Neuronal stem cell (in vitro differentiated cells): ENCODE measurements at regions not wholly inside any gene's neighbourhood (a gene's known extent, or its start where the extent isn't known, plus 50 kb on each side); places are given as distances from the start of the nearest gene placed in this dataset.

Source experiments
- DNase-seq: peaks from one replicate; pipeline ENCODE4 v3.0.0-alpha.2; 2013; ENCODE audit warnings: low spot score
- H2AFZ ChIP-seq: one replicate; pipeline ENCODE4 v1.6.1; 2013; ENCODE audit warnings: mild to moderate bottlenecking, low read length, inconsistent platforms
- H2AK5ac ChIP-seq: 2 replicates; pipeline ENCODE4 v1.6.1; 2013; ENCODE audit warnings: low read depth, mild to moderate bottlenecking, inconsistent platforms, low read length, moderate library complexity, mixed read lengths
- H2BK120ac ChIP-seq: 2 replicates; pipeline ENCODE4 v1.6.1; 2013; ENCODE audit warnings: low read depth, mild to moderate bottlenecking, inconsistent platforms, low read length, moderate library complexity, mixed read lengths
- H2BK12ac ChIP-seq: one replicate; pipeline ENCODE4 v1.6.1; 2013; ENCODE audit warnings: low read length, inconsistent platforms
- H2BK15ac ChIP-seq: 2 replicates; pipeline ENCODE4 v1.6.1; 2013; ENCODE audit warnings: mild to moderate bottlenecking, low read length, inconsistent platforms, mixed read lengths
- H2BK5ac ChIP-seq: one replicate; pipeline ENCODE4 v1.6.1; 2013; ENCODE audit warnings: inconsistent platforms, mild to moderate bottlenecking, low read length, moderate library complexity
- H3K14ac ChIP-seq: one replicate; pipeline ENCODE4 v1.6.1; 2013; ENCODE audit warnings: low read length, inconsistent platforms
- H3K18ac ChIP-seq: 2 replicates; pipeline ENCODE4 v1.6.1; 2013; ENCODE audit warnings: low read length, inconsistent platforms
- H3K23ac ChIP-seq: 2 replicates; pipeline ENCODE4 v1.6.1; 2013; ENCODE audit warnings: low read depth, mild to moderate bottlenecking, mixed read lengths, low read length, inconsistent platforms; ENCODE audit not compliant: poor library complexity
- H3K27ac ChIP-seq: replicated peaks from 3 replicates; pipeline ENCODE4 v1.5.1; 2013; ENCODE audit warnings: low read length, inconsistent platforms
- H3K27me3 ChIP-seq, 3 experiments: 2 replicates each; pipeline ENCODE4 v1.6.1; 2013; ENCODE audit warnings: low read length in 3 of 3, mild to moderate bottlenecking in 2 of 3, inconsistent platforms in 1 of 3, low read depth in 1 of 3, mixed read lengths in 1 of 3, moderate library complexity in 1 of 3; ENCODE audit not compliant: control insufficient read depth in 3 of 3, insufficient read depth in 3 of 3
- H3K36me3 ChIP-seq, 2 donors: replicated peaks in 1 of 2; 2 replicates each; pipeline ENCODE4 v1.6.1; 2013; ENCODE audit warnings: low read length in 2 of 2; ENCODE audit not compliant: control insufficient read depth in 2 of 2, insufficient read depth in 2 of 2
- H3K4ac ChIP-seq: 2 replicates; pipeline ENCODE4 v1.6.1; 2013; ENCODE audit warnings: inconsistent platforms, mild to moderate bottlenecking, low read length, moderate library complexity
- H3K4me1 ChIP-seq, 2 donors: 1 replicate in 1 of 2; 2 replicates in 1 of 2; pipeline ENCODE4 v1.6.1; 2013; ENCODE audit warnings: low read length in 2 of 2, low read depth in 1 of 2; ENCODE audit not compliant: control insufficient read depth in 2 of 2, insufficient read depth in 1 of 2
- H3K4me2 ChIP-seq: one replicate; pipeline ENCODE4 v1.6.1; 2013; ENCODE audit warnings: mild to moderate bottlenecking, low read length, inconsistent platforms; ENCODE audit not compliant: insufficient read depth, poor library complexity, severe bottlenecking
- H3K4me3 ChIP-seq, 2 donors: 2 replicates each; pipeline ENCODE4 v1.5.1; 2013; ENCODE audit warnings: low read length in 2 of 2, mild to moderate bottlenecking in 2 of 2, inconsistent platforms in 1 of 2, moderate library complexity in 1 of 2
- H3K79me1 ChIP-seq: one replicate; pipeline ENCODE4 v1.6.1; 2013; ENCODE audit warnings: low read depth, mild to moderate bottlenecking, inconsistent platforms, low read length, moderate library complexity
- H3K9ac ChIP-seq: one replicate; pipeline ENCODE4 v1.6.1; 2013; ENCODE audit warnings: mild to moderate bottlenecking, low read depth, low read length, inconsistent platforms; ENCODE audit not compliant: poor library complexity
- H3K9me3 ChIP-seq, 2 donors: replicated peaks in 1 of 2; 2 replicates each; pipeline versions ENCODE3 to v1.6.1; 2013; ENCODE audit warnings: low read length in 2 of 2, mild to moderate bottlenecking in 2 of 2, inconsistent platforms in 1 of 2, low read depth in 1 of 2, mixed read lengths in 1 of 2, moderate library complexity in 1 of 2; ENCODE audit not compliant: control insufficient read depth in 2 of 2, insufficient read depth in 1 of 2
- H4K8ac ChIP-seq: one replicate; pipeline ENCODE4 v1.6.1; 2013; ENCODE audit warnings: low read depth, mild to moderate bottlenecking, inconsistent platforms, low read length, moderate library complexity
- H4K91ac ChIP-seq: one replicate; pipeline ENCODE4 v1.6.1; 2013; ENCODE audit warnings: low read length, low read depth, mild to moderate bottlenecking, inconsistent platforms; ENCODE audit not compliant: poor library complexity
- WGBS, 2 donors: extraction: QIAGEN DNeasy Blood & Tissue Kit; methylation state at CpG; one replicate each; pipeline ENCODE4 v1.1.7; 2013; ENCODE audit warnings: missing lambda C conversion rate in 2 of 2, mixed read lengths in 1 of 2; ENCODE audit not compliant: insufficient read length in 2 of 2, insufficient replicate concordance in 1 of 2; ENCODE audit errors: extremely low coverage in 2 of 2; 5-methylcytosine and 5-hydroxymethylcytosine counted together

- H3K23ac ChIP-seq, result no peak overlapping the region
- no peak overlapping the region for H3K18ac ChIP-seq
- H3K4me1 ChIP-seq, result peaks cover 0 to 4% of the 10 kb centered on the region in 2 donors
- no peak for DNase-seq
- H3K4ac ChIP-seq, result no peak overlapping the region
- H2BK5ac ChIP-seq, result no peak overlapping the region
- no peaks in the 10 kb centered on the region for H3K36me3 ChIP-seq
- H2AFZ ChIP-seq, result no peak overlapping the region
- no peak overlapping the region for H4K8ac ChIP-seq
- no peak overlapping the region for H3K4me2 ChIP-seq
- no peak overlapping the region for H3K14ac ChIP-seq
- H3K79me1 ChIP-seq, result no peaks in the 10 kb centered on the region
- H3K27ac ChIP-seq, result no peak overlapping the region
- no peaks in the 10 kb centered on the region for H3K27me3 ChIP-seq
- no peak overlapping the region for H3K9ac ChIP-seq
- no peak overlapping the region for H3K4me3 ChIP-seq
- H2BK15ac ChIP-seq, result no peak overlapping the region
- H2AK5ac ChIP-seq, result no peak overlapping the region
- no peak overlapping the region for H4K91ac ChIP-seq
- WGBS, 2 donors, result no CpG with 5 or more reads among the region's 9 CpGs
- H3K9me3 ChIP-seq, result no peaks in the 10 kb centered on the region
- no peak overlapping the region for H2BK120ac ChIP-seq
- no peak overlapping the region for H2BK12ac ChIP-seq
Observed at GRCh38 chr7:131802195-131802864, 245.9 kb upstream of the PODXL start.

GRCh38 chr7:131800531-131800930, 244.1 kb upstream of the PODXL start:
- no peak overlapping the region for H3K4ac ChIP-seq
- no peaks in the 10 kb centered on the region for H3K9me3 ChIP-seq
- no peak overlapping the region for H3K9ac ChIP-seq
- H3K36me3 ChIP-seq, result no peaks in the 10 kb centered on the region
- H3K27me3 ChIP-seq, result no peaks in the 10 kb centered on the region
- H3K14ac ChIP-seq, result no peak overlapping the region
- no peak overlapping the region for H3K18ac ChIP-seq
- H3K4me1 ChIP-seq, result peaks cover 0 to 4% of the 10 kb centered on the region in 2 donors
- H2AK5ac ChIP-seq, result no peak overlapping the region
- H2AFZ ChIP-seq, result no peak overlapping the region
- H2BK5ac ChIP-seq, result no peak overlapping the region
- H2BK15ac ChIP-seq, result no peak overlapping the region
- H3K23ac ChIP-seq, result no peak overlapping the region
- no peak overlapping the region for H2BK120ac ChIP-seq
- H2BK12ac ChIP-seq, result no peak overlapping the region
- H3K79me1 ChIP-seq, result no peaks in the 10 kb centered on the region
- no peak overlapping the region for H4K8ac ChIP-seq
- H3K27ac ChIP-seq, result no peak overlapping the region
- no peak overlapping the region for H3K4me2 ChIP-seq
- no peak overlapping the region for H3K4me3 ChIP-seq
- no peak overlapping the region for H4K91ac ChIP-seq
- no peak for DNase-seq
- WGBS, 2 donors, result no CpG with 5 or more reads among the region's 1 CpG

- Histone ChIP-seq H2BK5ac (no peak overlapping the region), H2BK120ac (no peak overlapping the region), H3K9me3 (no peaks in the 10 kb centered on the region)
Observed at GRCh38 chr7:131800008-131800407, 243.6 kb upstream of the PODXL start.

GRCh38 chr7:131797841-131798240, 241.4 kb upstream of the PODXL start:
- H3K18ac ChIP-seq, result no peak overlapping the region
- H3K14ac ChIP-seq, result no peak overlapping the region
- no peak overlapping the region for H4K91ac ChIP-seq
- H3K4me2 ChIP-seq, result no peak overlapping the region
- no peak overlapping the region for H3K23ac ChIP-seq
- H2BK15ac ChIP-seq, result no peak overlapping the region
- peaks cover 0 to 3% of the 10 kb centered on the region in 2 donors for H3K4me1 ChIP-seq
- H3K27ac ChIP-seq, result no peak overlapping the region
- no peak overlapping the region for H2AFZ ChIP-seq
- H2BK5ac ChIP-seq, result no peak overlapping the region
- no peak overlapping the region for H2AK5ac ChIP-seq
- no peak for DNase-seq
- H4K8ac ChIP-seq, result no peak overlapping the region
- no CpG with 5 or more reads among the region's 4 CpGs for WGBS, 2 donors
- H3K36me3 ChIP-seq, result no peaks in the 10 kb centered on the region
- no peaks in the 10 kb centered on the region for H3K9me3 ChIP-seq
- H3K4ac ChIP-seq, result no peak overlapping the region
- H2BK12ac ChIP-seq, result no peak overlapping the region
- no peak overlapping the region for H2BK120ac ChIP-seq
- H3K4me3 ChIP-seq, result no peak overlapping the region
- H3K79me1 ChIP-seq, result no peaks in the 10 kb centered on the region
- no peak overlapping the region for H3K9ac ChIP-seq
- no peaks in the 10 kb centered on the region for H3K27me3 ChIP-seq

More at GRCh38 chr7:131800008-131800407, 243.6 kb upstream of the PODXL start:
- H3K4me2 ChIP-seq, result no peak overlapping the region
- WGBS, 2 donors, result no CpG with 5 or more reads among the region's 6 CpGs
- no peak overlapping the region for H3K9ac ChIP-seq
- no peak overlapping the region for H4K91ac ChIP-seq
- H3K18ac ChIP-seq, result no peak overlapping the region
- H3K4me1 ChIP-seq, result peaks cover 0 to 4% of the 10 kb centered on the region in 2 donors
- no peak overlapping the region for H2AFZ ChIP-seq
- H3K23ac ChIP-seq, result no peak overlapping the region
- no peaks in the 10 kb centered on the region for H3K79me1 ChIP-seq
- H3K27ac ChIP-seq, result no peak overlapping the region
- H3K4ac ChIP-seq, result no peak overlapping the region
- H2BK12ac ChIP-seq, result no peak overlapping the region
- no peak overlapping the region for H2BK15ac ChIP-seq
- no peaks in the 10 kb centered on the region for H3K36me3 ChIP-seq
- H3K27me3 ChIP-seq, result no peaks in the 10 kb centered on the region
- no peak overlapping the region for H2AK5ac ChIP-seq
- no peak overlapping the region for H3K4me3 ChIP-seq
- H3K14ac ChIP-seq, result no peak overlapping the region
- H4K8ac ChIP-seq, result no peak overlapping the region
- DNase-seq, result no peak
